NCI-H2107 treated with DMSO at 0.1 percent for 48 hours (cell line): ENCODE measurements at regions not wholly inside any gene's neighbourhood (a gene's known extent, or its start where the extent isn't known, plus 50 kb on each side); places are given as distances from the start of the nearest gene placed in this dataset.

Source experiments
- DNase-seq: peaks from one replicate; lab custom pipeline; 2025; ENCODE audit not compliant: unreplicated experiment; lab: John Stamatoyannopoulos, UW

DNA sequence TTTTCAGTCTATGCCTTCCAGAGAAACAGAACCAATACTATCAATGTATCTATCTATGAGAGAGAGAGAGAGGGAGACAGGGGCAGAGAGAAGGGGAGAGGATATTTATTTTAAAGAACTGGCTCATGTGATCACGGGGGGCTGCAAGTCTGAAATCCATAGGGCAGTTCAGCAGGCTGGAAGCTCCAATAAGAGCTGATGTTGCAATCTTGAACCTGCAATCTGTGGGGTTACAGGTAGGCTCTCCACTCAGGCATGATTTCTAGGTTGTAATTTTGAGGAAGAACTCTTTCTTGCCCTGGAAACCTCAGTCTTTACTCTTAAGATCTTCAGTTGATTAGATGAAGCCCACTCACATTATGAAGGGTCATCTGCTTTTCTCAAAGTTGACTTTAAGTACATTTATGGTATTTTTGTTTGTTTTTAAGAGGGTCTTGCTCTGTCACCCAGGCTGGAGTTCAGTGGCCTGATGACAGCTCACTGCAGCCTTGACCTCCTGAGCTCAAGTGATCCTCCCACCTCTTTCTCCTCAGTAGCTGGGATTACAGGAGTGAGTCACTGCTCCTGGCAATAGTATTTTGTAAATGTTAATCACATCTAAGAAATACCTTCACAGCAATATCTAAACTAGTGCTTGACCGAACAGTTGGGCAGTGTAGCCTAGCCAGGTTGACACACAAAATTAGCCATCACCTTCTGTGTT, 376.4 kb downstream of the FGF9 start:
- no peak for DNase-seq

DNA sequence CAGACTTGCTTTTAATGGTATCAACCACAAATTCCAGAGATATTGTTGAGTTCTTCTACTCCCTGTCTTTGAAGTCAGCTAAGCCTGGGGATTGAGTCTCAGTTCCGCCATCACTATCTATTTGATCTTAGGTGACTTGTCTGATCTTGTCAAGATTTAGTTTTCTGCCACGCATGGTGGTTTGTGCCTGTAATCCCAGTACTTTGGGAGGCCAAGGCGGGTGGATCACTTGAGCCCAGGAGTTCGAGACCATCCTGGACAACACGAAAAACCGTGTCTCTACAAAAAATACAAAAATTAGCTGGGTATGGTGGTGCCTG, 376.9 kb downstream of the FGF9 start:
- DNase-seq = no peak

DNA sequence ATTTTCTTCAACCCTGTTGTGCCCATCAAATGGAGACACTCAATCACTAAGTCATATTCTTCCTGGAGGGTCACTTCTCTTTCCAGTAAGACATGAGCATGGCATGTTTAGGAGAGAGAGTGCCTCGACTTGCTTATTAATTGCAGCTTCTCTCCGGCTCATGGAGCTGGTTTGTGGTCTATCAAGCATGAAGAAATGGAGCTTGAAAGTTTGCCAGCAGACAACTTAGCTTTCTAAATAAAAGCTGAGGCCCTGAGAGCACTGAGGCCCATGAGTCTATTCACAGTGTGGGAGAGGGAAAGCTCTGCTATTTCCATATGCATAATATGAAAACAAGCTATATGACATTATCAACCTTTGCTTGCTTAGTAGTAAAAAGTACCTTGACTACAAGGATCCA, 378.5 kb downstream of the FGF9 start:
- no peak for DNase-seq

DNA sequence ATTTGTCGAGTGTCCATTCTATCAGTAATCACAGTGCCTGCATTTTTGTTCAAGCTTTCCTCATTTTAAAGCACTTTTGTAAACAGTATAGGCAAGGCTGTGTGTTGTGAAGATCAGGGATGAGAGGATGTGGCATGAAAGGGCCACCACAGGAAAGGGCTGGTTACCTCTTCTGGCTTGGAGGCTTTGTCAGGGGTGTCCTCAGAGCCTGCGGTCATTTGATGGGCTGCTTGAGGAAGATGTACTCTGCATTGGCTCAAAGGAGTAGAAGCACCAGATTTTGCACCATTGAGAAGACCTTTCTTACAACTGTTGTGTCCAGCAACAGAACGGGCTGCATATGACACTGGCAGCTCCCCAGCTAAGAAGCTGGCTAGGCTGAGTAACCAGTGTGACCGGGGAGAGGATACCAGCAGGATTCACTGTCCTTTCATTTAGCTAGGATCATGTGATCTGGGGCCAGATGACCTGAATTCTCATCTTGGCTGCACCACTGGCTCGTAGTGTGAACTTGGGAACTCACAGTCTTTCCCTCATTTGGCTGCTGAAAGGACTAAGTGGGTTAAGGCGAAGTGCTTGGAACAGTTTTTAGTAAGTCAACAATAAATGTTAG, 380.2 kb downstream of the FGF9 start:
- no peak for DNase-seq

DNA sequence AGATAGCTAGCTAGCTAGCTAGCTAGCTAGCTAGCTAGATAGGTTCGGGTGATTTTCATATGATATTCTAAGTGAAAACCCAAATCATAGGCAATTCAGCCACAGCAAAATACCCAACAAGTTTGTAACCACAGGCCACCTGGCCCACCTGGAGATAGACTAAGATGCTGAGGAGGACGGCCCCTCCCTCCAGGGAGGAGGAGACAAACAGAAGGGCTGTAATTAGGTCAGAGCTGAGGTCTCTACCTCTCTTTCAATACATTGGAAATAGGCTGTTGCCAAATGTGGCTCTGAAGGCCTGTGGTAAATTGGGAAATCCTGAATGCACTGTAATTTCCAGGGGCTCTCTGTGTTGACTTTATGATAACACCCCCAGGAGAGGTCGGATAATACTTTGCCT, 382.2 kb downstream of the FGF9 start:
- no peak for DNase-seq

DNA sequence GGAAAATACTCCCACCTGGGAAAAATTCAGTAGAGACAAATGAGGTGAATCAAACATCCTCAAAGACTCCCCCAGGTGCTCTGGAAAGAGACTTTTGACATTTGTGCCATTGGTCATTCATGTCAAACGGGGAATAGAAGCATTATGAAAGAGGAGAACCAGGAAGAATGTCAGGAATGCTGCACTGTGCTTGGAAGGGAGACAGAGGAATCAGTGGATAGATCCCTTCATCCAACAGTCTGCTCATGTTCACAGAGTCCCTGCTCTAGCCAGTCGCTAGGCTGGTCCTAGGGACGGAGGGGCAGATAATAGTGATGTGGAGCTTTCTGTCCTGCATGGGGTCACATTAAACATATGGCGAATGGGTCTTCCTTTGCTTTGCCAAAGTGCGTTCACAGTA, 384.4 kb downstream of the FGF9 start:
- DNase-seq = no peak

DNA sequence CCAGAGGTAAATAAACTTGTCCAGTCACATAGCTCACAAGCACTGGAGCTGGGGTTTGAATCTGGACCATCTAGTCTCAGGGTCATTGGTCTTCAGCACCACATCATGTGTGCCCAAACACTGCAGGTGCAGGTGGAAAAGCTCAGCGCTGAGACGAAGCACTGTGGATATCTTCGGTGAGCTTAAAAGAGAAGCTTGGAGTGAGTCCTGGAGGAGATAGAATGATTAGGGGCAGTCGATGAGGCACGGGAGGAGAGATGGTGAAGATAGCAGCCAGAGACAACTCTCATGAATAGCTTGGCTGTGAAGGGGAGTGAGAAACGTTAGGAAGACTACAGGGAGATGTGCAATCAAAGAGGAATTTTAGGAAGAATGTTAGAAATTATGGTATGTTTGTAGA, 389.3 kb downstream of the FGF9 start:
- DNase-seq = no peak

DNA sequence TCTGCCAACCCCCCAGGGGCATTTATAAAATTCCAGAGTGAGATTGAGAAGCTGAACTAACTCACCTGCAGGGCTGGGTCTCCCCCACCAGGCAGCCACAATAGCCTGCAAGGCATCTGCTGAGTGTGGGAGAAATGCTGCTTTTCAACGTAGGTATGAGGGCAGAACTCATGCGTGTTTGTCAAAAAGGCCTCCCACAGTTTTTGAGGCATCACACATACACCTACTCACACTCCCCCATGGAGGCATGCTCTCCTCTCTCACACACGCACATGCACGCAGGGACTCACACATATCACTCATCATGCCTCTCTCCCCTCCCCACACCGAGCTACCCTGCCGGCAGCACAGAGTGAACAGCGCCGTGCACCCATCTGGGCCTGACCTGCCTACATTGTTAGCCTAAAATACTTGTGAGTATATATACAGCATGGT, 390.5 kb downstream of the FGF9 start:
- no peak for DNase-seq

DNA sequence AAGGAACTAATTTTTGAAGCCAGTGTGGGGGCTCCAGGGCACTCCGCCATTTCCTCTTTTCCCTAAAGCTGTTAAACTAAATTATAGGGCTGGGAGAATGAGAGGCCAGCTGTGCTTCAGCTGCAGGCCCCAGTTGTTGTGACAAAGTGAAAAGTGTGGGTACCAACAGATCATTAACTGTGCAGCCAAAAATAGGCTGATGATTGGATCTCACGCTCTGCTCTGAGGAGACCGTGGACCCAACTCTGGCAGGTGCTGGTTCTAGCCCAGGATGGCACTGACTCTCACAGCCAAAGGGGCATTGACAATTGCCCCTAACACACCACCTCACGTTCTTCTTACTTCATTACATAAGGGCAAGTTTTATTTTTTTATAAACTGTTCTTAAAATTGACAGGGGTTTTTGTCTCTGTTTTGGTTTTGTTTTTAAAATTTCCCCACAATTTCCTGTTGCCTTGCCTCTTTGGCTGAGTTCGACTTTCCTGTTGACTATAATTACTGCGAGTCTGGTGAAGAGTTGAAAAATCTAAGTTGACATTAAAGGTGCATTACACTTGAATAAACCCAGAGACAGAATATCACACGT, 391.0 kb downstream of the FGF9 start:
- DNase-seq = no peak

DNA sequence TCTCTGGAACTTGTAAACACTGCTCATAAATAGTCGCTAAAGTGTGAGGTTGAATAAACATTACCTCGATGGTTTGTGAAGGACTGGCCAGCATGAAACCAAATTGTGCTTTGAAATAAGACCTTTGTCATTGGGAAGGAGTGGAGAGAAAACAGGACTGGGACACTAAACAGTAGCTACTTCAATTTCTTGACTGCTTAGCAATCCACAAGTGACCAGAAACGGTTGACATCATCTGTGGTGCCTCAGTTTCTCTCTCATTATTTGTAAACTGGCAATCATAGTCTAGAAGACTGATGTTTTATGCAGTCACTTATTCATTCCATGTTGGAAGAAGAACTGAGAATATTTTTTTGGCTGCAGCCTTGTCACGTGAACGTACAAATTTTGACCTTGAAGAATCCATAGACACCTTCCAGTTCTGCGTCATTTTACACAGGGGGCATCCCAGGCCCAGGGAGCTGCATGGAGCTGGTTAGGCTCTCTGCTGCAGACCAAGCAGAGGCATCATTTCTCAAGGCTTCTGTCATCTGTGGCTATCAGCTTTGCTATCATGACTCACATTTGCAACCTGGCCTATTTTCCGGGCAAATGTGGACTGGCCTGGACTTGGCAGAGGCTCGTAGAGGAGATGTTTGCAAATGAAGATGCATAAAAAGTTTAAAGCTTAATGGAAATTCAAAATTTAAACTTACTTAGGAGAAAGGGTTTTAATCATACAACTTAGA, 391.8 kb downstream of the FGF9 start:
- no peak for DNase-seq

DNA sequence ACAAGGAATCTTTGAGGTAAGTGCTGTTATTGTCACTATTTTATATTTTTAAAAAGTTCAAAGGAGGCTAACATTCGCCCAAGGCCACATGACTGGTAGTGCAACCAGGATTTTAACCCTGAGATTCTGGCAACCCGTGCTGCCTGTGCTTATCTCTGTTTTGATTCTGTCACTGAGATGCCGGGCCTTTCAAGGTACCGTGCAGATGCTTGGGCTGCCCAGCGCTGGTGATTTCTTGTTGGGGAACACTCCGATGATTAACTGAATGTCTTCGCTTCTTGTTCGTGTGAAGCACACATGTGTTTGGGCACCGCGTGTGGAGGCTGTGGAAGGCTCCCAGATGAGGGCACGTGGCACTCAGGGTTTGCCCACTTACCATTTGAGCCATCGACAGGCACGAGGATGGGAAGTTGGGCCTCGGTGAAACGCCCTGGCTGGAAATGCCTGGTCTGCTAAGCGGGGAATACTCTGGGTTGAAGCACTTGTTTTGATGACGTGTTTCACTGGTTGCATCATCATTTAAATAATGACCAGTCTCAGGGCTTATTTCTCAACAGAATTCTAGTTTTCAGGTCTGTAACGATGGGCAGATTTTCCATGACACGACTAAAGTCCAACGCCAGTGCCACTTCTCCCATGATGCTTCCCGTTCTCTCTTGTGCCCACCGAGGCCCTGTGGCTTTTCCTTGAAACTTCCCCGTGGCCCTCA, 392.7 kb downstream of the FGF9 start:
- no peak for DNase-seq

DNA sequence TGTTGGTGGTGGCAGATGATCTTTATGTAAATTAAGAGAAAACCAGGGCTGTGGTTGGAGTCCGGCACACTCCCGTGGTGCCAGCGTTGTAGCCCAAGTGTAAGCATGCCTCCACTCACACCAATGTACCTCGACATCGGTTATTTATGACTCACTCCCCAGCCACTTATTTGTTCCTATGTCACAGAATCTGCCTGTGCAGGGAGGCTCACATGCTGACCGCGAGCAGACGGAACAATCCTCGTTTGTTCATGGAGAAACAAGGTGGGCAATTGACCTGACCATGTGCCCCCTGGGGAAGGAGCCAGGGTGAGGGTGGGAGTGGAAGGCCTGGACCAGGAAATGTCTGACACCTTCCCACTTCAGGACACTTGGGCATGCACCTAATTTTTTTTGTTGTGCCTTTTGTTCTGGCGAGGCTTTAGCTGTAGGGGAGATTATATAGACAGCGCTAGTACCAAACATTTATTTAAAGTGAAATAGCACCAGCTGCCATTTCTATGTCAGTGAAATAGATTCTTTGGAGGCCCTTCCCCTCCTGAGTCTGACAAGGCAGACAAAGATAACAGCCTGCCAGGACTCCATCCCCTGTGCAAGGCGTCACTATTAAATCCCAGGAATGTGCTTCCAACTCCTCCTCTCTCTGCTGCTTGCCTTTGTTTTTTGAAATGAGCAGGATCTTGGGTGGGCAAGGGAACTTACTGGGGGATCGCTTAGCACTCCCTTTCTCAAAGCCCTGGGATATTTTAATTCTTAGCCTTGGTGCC, 394.2 kb downstream of the FGF9 start:
- DNase-seq = no peak

DNA sequence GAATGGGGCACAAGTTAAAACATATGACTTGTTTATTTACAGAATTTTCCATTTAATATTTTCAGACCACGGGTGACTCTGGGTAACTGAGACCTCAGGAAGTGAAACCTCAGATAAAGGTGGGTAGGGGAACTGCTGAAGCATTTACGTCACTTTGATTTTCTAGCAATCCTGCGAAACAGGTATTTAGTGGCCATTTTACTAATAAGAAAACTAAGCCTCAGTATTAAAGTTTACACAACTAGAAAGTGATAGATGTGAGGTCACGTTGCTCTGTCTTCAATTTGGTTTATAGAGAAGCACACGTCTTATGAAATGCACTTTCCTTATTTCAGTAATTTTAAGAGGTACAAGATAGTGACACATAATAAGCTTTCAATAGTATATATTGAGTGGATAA, 402.8 kb downstream of the FGF9 start:
- no peak for DNase-seq

DNA sequence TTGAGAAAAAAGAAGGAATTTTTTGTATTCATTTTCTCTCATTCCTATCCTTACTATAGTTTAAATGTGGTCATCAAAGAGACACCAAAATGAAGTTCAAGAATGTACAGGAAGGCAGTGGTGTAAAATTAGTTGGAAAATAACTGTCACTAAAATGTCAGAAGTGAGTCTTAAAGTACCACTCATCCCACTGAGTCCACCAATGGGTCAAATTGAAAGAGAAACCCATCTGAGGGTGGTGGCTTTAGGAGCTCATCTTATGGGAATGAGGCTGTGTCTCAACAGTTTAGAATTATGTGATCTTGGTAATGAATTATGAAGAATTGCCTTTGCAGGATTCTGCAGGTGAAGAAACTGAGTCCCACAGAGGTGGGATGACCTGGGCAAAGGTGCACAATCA, 403.5 kb downstream of the FGF9 start:
- no peak for DNase-seq

DNA sequence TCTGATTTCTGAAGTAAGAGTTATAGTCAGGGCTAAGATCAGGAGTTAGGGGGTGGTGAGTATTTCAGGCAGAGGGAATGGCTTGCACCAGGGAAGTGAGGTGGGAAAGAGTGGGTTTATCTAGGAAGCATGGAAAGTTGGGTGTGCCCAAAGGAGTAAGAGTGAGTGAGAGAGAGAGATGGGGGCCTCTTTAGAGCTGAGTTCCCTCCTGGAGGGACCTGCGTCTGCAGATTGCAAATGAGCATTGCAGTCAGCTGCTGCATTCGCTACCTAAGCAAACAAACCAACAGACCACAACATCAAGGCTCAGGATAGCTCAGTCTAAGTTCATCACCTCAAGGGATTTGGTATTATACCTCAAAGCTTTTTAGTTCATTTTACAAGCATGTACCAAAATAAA, 405.8 kb downstream of the FGF9 start:
- DNase-seq = peak; percentile 21

DNA sequence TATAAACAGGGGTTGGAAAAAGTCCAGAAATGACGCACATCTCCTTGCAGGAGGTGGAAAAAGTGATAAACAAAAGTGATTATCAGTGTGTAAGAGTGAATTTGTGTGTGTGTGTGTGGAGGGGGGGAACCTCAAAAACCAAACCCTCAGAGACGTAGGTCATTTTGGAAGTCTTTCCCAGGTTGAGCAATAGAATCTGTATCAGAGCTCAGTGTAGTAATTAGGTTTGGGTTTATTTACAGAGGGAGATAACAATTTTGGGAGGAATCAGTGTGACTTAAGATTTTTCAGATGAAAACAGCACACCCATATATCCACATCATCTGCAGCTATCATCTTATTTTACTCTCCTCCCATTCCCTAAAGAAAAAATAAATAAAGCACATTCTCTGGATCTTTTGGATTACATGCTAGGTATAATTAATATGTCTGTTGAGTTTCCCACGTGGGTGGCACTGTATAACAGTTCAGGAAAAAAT, 406.4 kb downstream of the FGF9 start:
- DNase-seq = no peak

DNA sequence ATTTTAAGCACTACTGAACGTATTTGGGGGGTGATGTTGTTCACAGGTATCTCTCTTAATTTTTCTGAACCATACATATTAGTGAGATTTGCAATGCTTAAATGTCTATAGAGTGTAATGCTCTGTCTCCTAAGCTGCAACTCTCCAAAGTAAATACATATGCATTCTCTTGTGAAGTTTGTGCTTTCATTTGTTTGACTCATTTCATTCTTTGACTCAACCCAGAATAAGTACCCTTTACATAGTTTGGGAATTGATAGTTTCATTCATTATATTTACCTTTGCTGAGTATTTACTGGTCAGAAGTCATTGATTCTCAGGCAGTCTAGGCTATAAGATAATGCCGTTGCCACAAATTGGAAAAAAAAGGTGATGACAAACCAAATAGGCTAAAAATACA, 406.9 kb downstream of the FGF9 start:
- DNase-seq = no peak

DNA sequence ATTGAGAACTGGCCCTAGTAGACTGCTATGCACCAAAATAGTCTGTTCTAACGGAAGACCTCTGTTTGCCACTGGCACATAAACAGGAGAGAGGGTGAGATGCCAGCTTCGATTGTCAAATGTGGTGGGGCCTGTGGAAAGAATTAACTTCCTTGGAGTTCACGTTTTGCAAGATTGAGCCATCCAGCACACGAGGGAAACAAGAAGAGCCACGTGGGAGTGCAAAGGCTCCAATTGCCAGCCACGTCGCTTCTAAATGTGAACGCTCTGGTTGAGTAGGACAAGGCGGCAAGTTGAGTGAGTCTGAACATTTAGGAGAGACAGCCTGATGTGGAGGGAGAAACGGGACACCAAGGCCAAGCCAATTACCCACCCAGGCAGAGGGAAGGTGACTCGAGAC, 409.1 kb downstream of the FGF9 start:
- no peak for DNase-seq

DNA sequence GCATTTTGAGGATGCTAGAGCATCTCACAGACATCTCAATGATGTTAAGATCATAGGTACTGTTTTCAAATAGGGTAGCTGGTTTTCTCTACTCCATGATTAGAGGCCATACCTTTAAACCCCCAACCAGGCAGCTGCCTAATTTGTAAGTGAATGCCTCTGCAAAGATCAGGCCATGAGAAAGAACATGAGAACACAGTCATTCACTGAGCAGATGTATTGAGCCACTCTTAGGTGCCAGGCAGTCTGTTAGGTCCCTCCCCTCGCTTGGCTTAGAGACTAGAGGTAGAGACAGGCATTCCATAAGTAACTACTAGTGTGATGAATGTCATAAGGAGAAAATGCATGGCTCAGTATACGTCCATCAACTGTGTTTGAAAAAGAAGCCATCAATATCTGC, 410.0 kb downstream of the FGF9 start:
- DNase-seq = peak; percentile 69

DNA sequence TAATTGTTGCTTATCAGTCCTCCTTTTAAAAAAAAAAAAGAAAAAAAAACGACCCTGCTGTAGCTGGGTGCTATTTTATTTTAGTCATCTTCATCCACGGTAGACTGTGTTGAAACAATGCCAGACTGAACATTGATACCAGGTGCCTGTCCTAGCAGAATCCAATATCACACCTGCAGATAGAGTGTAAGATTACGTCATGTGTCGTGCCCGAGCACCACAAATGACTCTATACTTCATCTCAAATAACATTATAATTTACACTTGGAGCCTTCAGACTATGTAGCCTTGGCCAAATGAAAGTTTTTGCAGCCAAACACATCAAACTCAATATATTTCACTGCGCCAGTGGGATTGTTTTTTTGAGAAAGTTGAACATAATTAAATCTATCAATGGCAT, 410.6 kb downstream of the FGF9 start:
- DNase-seq = peak; percentile 83

DNA sequence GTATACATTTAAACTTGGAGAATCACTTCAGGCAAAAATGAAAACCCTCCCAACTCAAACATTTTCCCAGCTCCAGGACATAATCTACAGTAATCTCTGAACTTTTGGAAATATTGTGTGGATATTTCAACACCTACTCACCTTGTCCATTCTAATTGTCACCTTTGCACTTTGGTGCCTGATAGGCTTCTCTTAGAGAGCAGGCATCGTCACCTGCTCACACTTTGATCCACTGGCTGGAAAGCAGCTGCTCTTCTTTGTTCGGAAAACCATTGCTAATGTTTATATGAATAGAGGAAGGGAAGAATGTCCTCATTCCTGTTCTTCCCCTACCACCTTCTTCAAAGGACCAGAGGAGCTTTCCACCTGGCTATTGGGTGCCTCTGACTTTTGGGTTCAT, 411.2 kb downstream of the FGF9 start:
- peak; percentile 37 for DNase-seq
